ENCODE measurements at regions not wholly inside any gene's neighbourhood (a gene's known extent, or its start where the extent isn't known, plus 50 kb on each side); places are given as distances from the start of the nearest gene placed in this dataset.

- H3K9me3 ChIP-seq: no peaks in the 10 kb centered on the region
- TF ChIP-seq CTCF (IDR thresholded peaks at IDR 0.05): no peak
- no peak overlapping the region for H3K27ac ChIP-seq
- DNase-seq (ENCODE audit: low spot score) (no peak), ATAC-seq (ENCODE audit: insufficient number of reproducible peaks, low FRiP score, low read depth) (no peak)
- no peaks in the 10 kb centered on the region for H3K27me3 ChIP-seq (replicated peaks; ENCODE audit: insufficient read depth)
- no peaks in the 10 kb centered on the region for H3K4me1 ChIP-seq (ENCODE audit: control insufficient read depth in 1 of 2, low read depth in 2 of 2)
- H3K4me3 ChIP-seq: no peak overlapping the region
- H3K36me3 ChIP-seq: no peaks in the 10 kb centered on the region
Measured at GRCh38 chr6:92507552-92507951, 911.8 kb downstream of the EPHA7 start.

GRCh38 chr6:92504509-92504908, 914.9 kb downstream of the EPHA7 start:
- Histone ChIP-seq H3K27me3 (replicated peaks; ENCODE audit: insufficient read depth) (no peaks in the 10 kb centered on the region), H3K27ac (no peak overlapping the region), H3K4me3 (no peak overlapping the region), H3K36me3 (no peaks in the 10 kb centered on the region), H3K9me3 (no peaks in the 10 kb centered on the region), H3K4me1 (ENCODE audit: control insufficient read depth in 1 of 2, low read depth in 2 of 2) (no peaks in the 10 kb centered on the region)
- DNase-seq (ENCODE audit: low spot score): no peak
- no peak for TF ChIP-seq CTCF (IDR thresholded peaks at IDR 0.05)
- no peak for ATAC-seq (ENCODE audit: insufficient number of reproducible peaks, low FRiP score, low read depth)

GRCh38 chr6:92497281-92497680, 922.1 kb downstream of the EPHA7 start:
- ATAC-seq (ENCODE audit: insufficient number of reproducible peaks, low FRiP score, low read depth): no peak

GRCh38 chr6:92496527-92496926, 922.8 kb downstream of the EPHA7 start:
- TF ChIP-seq CTCF (IDR thresholded peaks at IDR 0.05): no peak
- ATAC-seq (ENCODE audit: insufficient number of reproducible peaks, low FRiP score, low read depth): no peak
- Histone ChIP-seq H3K4me3 (no peak overlapping the region), H3K27ac (no peak overlapping the region), H3K9me3 (no peaks in the 10 kb centered on the region), H3K36me3 (no peaks in the 10 kb centered on the region), H3K4me1 (ENCODE audit: control insufficient read depth in 1 of 2, low read depth in 2 of 2) (no peaks in the 10 kb centered on the region), H3K27me3 (replicated peaks; ENCODE audit: insufficient read depth) (no peaks in the 10 kb centered on the region)
- DNase-seq (ENCODE audit: low spot score): no peak

More at GRCh38 chr6:92497281-92497680, 922.1 kb downstream of the EPHA7 start:
- Histone ChIP-seq H3K36me3 (no peaks in the 10 kb centered on the region), H3K4me1 (ENCODE audit: control insufficient read depth in 1 of 2, low read depth in 2 of 2) (no peaks in the 10 kb centered on the region), H3K9me3 (no peaks in the 10 kb centered on the region), H3K27ac (no peak overlapping the region), H3K4me3 (no peak overlapping the region), H3K27me3 (replicated peaks; ENCODE audit: insufficient read depth) (no peaks in the 10 kb centered on the region)
- no peak for TF ChIP-seq CTCF (IDR thresholded peaks at IDR 0.05)
- no peak for DNase-seq (ENCODE audit: low spot score)

GRCh38 chr6:92495242-92495641, 924.1 kb downstream of the EPHA7 start:
- DNase-seq (ENCODE audit: low spot score) (no peak), ATAC-seq (ENCODE audit: insufficient number of reproducible peaks, low FRiP score, low read depth) (no peak)
- H3K9me3 ChIP-seq: no peaks in the 10 kb centered on the region
- H3K36me3 ChIP-seq: no peaks in the 10 kb centered on the region
- no peak for TF ChIP-seq CTCF (IDR thresholded peaks at IDR 0.05)
- no peak overlapping the region for H3K4me3 ChIP-seq
- no peaks in the 10 kb centered on the region for H3K4me1 ChIP-seq (ENCODE audit: control insufficient read depth in 1 of 2, low read depth in 2 of 2)
- no peaks in the 10 kb centered on the region for H3K27me3 ChIP-seq (replicated peaks; ENCODE audit: insufficient read depth)
- H3K27ac ChIP-seq: no peak overlapping the region

All from thoracic aorta (tissue), 2 donors.